Neural cell (in vitro differentiated cells): ENCODE measurements at regions not wholly inside any gene's neighbourhood (a gene's known extent, or its start where the extent isn't known, plus 50 kb on each side); places are given as distances from the start of the nearest gene placed in this dataset.

Source experiments
- H2AFZ ChIP-seq: fragments of 200-600, 300-800 bp; sonication (generic), shearing (Covaris generic); 2 replicates; pipeline ENCODE4 v1.6.0; 2014; ENCODE audit warnings: low read depth, mild to moderate bottlenecking, antibody characterized with exemption, low read length, moderate library complexity
- H3F3A ChIP-seq: fragments of 200-600 bp; shearing (Covaris generic); 2 replicates; pipeline ENCODE4 v1.6.1; 2016; ENCODE audit warnings: mild to moderate bottlenecking, moderate library complexity, mixed read lengths, antibody characterized with exemption, low read length; ENCODE audit not compliant: insufficient read depth, poor library complexity, severe bottlenecking
- H3K27ac ChIP-seq: fragments of 200-600, 300-800 bp; sonication (generic), shearing (Covaris generic); 2 replicates; pipeline ENCODE4 v1.5.1; 2014; ENCODE audit warnings: mild to moderate bottlenecking, low read length, moderate library complexity
- H3K27me3 ChIP-seq: fragments of 300-800, 200-600 bp; sonication (generic), shearing (Covaris generic); 2 replicates; pipeline ENCODE4 v1.6.0; 2014; ENCODE audit warnings: mild to moderate bottlenecking, low read depth, low read length, moderate library complexity; ENCODE audit not compliant: insufficient read depth
- H3K36me3 ChIP-seq: fragments of 300-800, 200-600 bp; sonication (generic), shearing (Covaris generic); 2 replicates; pipeline ENCODE4 v1.5.1; 2014; ENCODE audit warnings: mild to moderate bottlenecking, antibody characterized with exemption, low read length, moderate library complexity; ENCODE audit not compliant: insufficient read depth
- H3K4me2 ChIP-seq: fragments of 300-800, 200-600 bp; sonication (generic), shearing (Covaris generic); 2 replicates; pipeline ENCODE4 v1.6.0; 2014; ENCODE audit warnings: mild to moderate bottlenecking, low read length
- H3K4me3 ChIP-seq: fragments of 300-800, 200-600 bp; sonication (generic), shearing (Covaris generic); 2 replicates; pipeline ENCODE4 v1.5.1; 2014; ENCODE audit warnings: mild to moderate bottlenecking, low read length, moderate library complexity
- H3K79me2 ChIP-seq: fragments of 200-600 bp; shearing (Covaris generic); replicated peaks from 2 replicates; pipeline ENCODE4 v1.6.0; 2014; ENCODE audit warnings: mild to moderate bottlenecking, low read length, moderate library complexity; ENCODE audit not compliant: insufficient read depth
- H3K9ac ChIP-seq: fragments of 300-800, 200-600 bp; sonication (generic), shearing (Covaris generic); 2 replicates; pipeline ENCODE4 v1.6.1; 2016; ENCODE audit warnings: mild to moderate bottlenecking, low read length, mixed read lengths
- H3K9me2 ChIP-seq: fragments of 200-600 bp; shearing (Covaris generic); 2 replicates; pipeline ENCODE4 v1.6.1; 2016; ENCODE audit warnings: mild to moderate bottlenecking, low read length, mixed read lengths; ENCODE audit not compliant: insufficient read depth
- H3K9me3 ChIP-seq: fragments of 200-600, 300-800 bp; sonication (generic), shearing (Covaris generic); 2 replicates; pipeline ENCODE4 v1.6.1; 2016; ENCODE audit warnings: mild to moderate bottlenecking, mixed run types, low read length, moderate library complexity, mixed read lengths
- H4K20me1 ChIP-seq: fragments of 200-600 bp; shearing (Covaris generic); 2 replicates; pipeline ENCODE4 v1.6.1; 2016; ENCODE audit warnings: mild to moderate bottlenecking, mixed run types; ENCODE audit not compliant: insufficient read depth
- CTCF ChIP-seq: fragments of 450-650 bp; IDR thresholded peaks from 2 replicates; pipeline ENCODE4 v1.5.1; 2014; ENCODE audit warnings: antibody characterized with exemption, mild to moderate bottlenecking, moderate library complexity; ENCODE audit not compliant: poor library complexity, severe bottlenecking
- EP300 ChIP-seq: fragments of 450-650 bp; conservative IDR thresholded peaks from 2 replicates; pipeline ENCODE4 v1.6.1; 2014; ENCODE audit warnings: antibody characterized with exemption, mild to moderate bottlenecking, moderate library complexity; ENCODE audit not compliant: poor library complexity, severe bottlenecking
- EZH2 ChIP-seq: fragments of 200-600, 300-800 bp; shearing (Covaris generic), sonication (generic); IDR thresholded peaks from 2 replicates; pipeline ENCODE4 v1.6.1; 2014; ENCODE audit warnings: antibody characterized with exemption, low read length, borderline replicate concordance, mild to moderate bottlenecking; ENCODE audit not compliant: insufficient read depth, poor library complexity, severe bottlenecking
- MXI1 ChIP-seq: fragments of 450-650 bp; conservative IDR thresholded peaks from 2 replicates; pipeline ENCODE4 v1.6.1; 2014; ENCODE audit warnings: antibody characterized with exemption, mild to moderate bottlenecking; ENCODE audit not compliant: poor library complexity, severe bottlenecking
- POLR2AphosphoS5 ChIP-seq: IDR thresholded peaks from 2 replicates; pipeline ENCODE4 v1.6.1; 2012
- RAD21 ChIP-seq: fragments of 450-650 bp; conservative IDR thresholded peaks from 2 replicates; pipeline ENCODE4 v1.6.1; 2014; ENCODE audit warnings: antibody characterized with exemption, mild to moderate bottlenecking, moderate library complexity
- REST ChIP-seq: IDR thresholded peaks from 2 replicates; pipeline ENCODE4 v1.6.1; 2012; ENCODE audit warnings: borderline replicate concordance
- SMC3 ChIP-seq: fragments of 450-650 bp; conservative IDR thresholded peaks from 2 replicates; pipeline ENCODE4 v1.6.1; 2014; ENCODE audit warnings: antibody characterized with exemption, mild to moderate bottlenecking, moderate library complexity; ENCODE audit not compliant: poor library complexity
- TAF1 ChIP-seq: IDR thresholded peaks from 2 replicates; pipeline ENCODE4 v1.6.1; 2012; ENCODE audit warnings: low read depth

- Histone ChIP-seq H3K9ac (no peak overlapping the region), H3K27ac (no peak overlapping the region), H4K20me1 (no peaks in the 10 kb centered on the region), H3K9me3 (no peaks in the 10 kb centered on the region), H3K36me3 (no peaks in the 10 kb centered on the region), H3K79me2 (no peaks in the 10 kb centered on the region), H3F3A (no peaks in the 10 kb centered on the region), H3K4me2 (no peak overlapping the region), H3K9me2 (no peaks in the 10 kb centered on the region), H2AFZ (no peak overlapping the region), H3K4me3 (no peak overlapping the region), H3K27me3 (no peaks in the 10 kb centered on the region)
- TF ChIP-seq POLR2AphosphoS5 (no peak), SMC3 (no peak), REST (no peak), CTCF (no peak), RAD21 (no peak), EZH2 (no peak), TAF1 (no peak), MXI1 (no peak), EP300 (no peak)
Measured at GRCh38 chr3:162014284-162014683, 517.7 kb downstream of the OTOL1 start.

- H3K27ac ChIP-seq: no peak overlapping the region
- no peak overlapping the region for H3K4me2 ChIP-seq
- no peak overlapping the region for H2AFZ ChIP-seq
- H3K9ac ChIP-seq: no peak overlapping the region
- no peak for TF ChIP-seq RAD21
- no peak for TF ChIP-seq TAF1
- TF ChIP-seq REST: no peak
- no peak for TF ChIP-seq SMC3
- no peak for TF ChIP-seq MXI1
- no peaks in the 10 kb centered on the region for H3K79me2 ChIP-seq
- H3F3A ChIP-seq: no peaks in the 10 kb centered on the region
- no peaks in the 10 kb centered on the region for H3K36me3 ChIP-seq
- H3K4me3 ChIP-seq: no peak overlapping the region
- no peaks in the 10 kb centered on the region for H3K9me3 ChIP-seq
- H4K20me1 ChIP-seq: no peaks in the 10 kb centered on the region
- no peaks in the 10 kb centered on the region for H3K27me3 ChIP-seq
- H3K9me2 ChIP-seq: no peaks in the 10 kb centered on the region
Measured at GRCh38 chr3:162015856-162016255, 519.2 kb downstream of the OTOL1 start.
